HEK293 (cell line): ENCODE measurements at regions not wholly inside any gene's neighbourhood (a gene's known extent, or its start where the extent isn't known, plus 50 kb on each side); places are given as distances from the start of the nearest gene placed in this dataset.

ENCODE experiments used
- HOXA7 ChIP-seq: sonication (generic); formaldehyde crosslinking; IDR thresholded peaks from 2 replicates; pipeline ENCODE4 v1.8.1; 2022; ENCODE audit warnings: missing genetic modification reagents, borderline replicate concordance
- PBX3 ChIP-seq: sonication (generic); formaldehyde crosslinking; IDR thresholded peaks from 2 replicates; pipeline ENCODE4 v1.8.1; 2022; ENCODE audit warnings: mild to moderate bottlenecking, moderate library complexity, missing genetic modification reagents
- PRDM10 ChIP-seq: fragments of 450-650 bp; formaldehyde crosslinking; IDR thresholded peaks from 2 replicates; pipeline ENCODE4 v1.5.1; 2016; ENCODE audit warnings: missing biosample characterization, missing genetic modification characterization
- ZBTB48 ChIP-seq: fragments of 450-650 bp; formaldehyde crosslinking; IDR thresholded peaks from 2 replicates; pipeline ENCODE4 v1.5.1; 2016; ENCODE audit warnings: missing biosample characterization, missing genetic modification characterization
- ZEB2 ChIP-seq: fragments of 450-650 bp; formaldehyde crosslinking; IDR thresholded peaks from 2 replicates; pipeline ENCODE4 v1.5.1; 2016; ENCODE audit warnings: missing biosample characterization, missing genetic modification characterization
- ZFP37 ChIP-seq: fragments of 450-650 bp; formaldehyde crosslinking; IDR thresholded peaks from 2 replicates; pipeline ENCODE4 v1.5.1; 2016; ENCODE audit warnings: missing biosample characterization, missing genetic modification characterization
- ZNF133 ChIP-seq: fragments of 450-650 bp; formaldehyde crosslinking; IDR thresholded peaks from 2 replicates; pipeline ENCODE4 v1.5.1; 2016; ENCODE audit warnings: missing biosample characterization, missing genetic modification characterization
- ZNF354C ChIP-seq: fragments of 450-650 bp; formaldehyde crosslinking; IDR thresholded peaks from 2 replicates; pipeline ENCODE4 v1.5.1; 2016; ENCODE audit warnings: missing biosample characterization, missing genetic modification characterization, low read depth, borderline replicate concordance
- ZNF473 ChIP-seq: fragments of 450-650 bp; formaldehyde crosslinking; IDR thresholded peaks from 2 replicates; pipeline ENCODE4 v1.5.1; 2017; ENCODE audit warnings: missing biosample characterization, missing genetic modification characterization
- ZNF529 ChIP-seq: fragments of 450-650 bp; formaldehyde crosslinking; IDR thresholded peaks from 2 replicates; pipeline ENCODE4 v1.5.1; 2017; ENCODE audit warnings: missing genetic modification characterization, missing biosample characterization; ENCODE audit not compliant: insufficient replicate concordance
- ZNF660 ChIP-seq: fragments of 450-650 bp; IDR thresholded peaks from 2 replicates; pipeline ENCODE4 v1.5.1; 2018; ENCODE audit warnings: missing biosample characterization, mild to moderate bottlenecking, missing genetic modification characterization
- ZNF76 ChIP-seq: fragments of 450-650 bp; formaldehyde crosslinking; IDR thresholded peaks from 2 replicates; pipeline ENCODE4; 2016; ENCODE audit warnings: low read depth, missing biosample characterization, missing genetic modification characterization, borderline replicate concordance
- TF ChIP-seq, protein P1 (sequence below): fragments of 450-650 bp; formaldehyde crosslinking; IDR thresholded peaks from 2 replicates; pipeline ENCODE4 v1.5.1; 2016; ENCODE audit warnings: missing biosample characterization, missing genetic modification characterization
- TF ChIP-seq, protein P2 (sequence below): fragments of 450-650 bp; formaldehyde crosslinking; IDR thresholded peaks from 2 replicates; pipeline ENCODE4 v1.5.1; 2016; ENCODE audit warnings: missing biosample characterization, missing genetic modification characterization

DNA sequence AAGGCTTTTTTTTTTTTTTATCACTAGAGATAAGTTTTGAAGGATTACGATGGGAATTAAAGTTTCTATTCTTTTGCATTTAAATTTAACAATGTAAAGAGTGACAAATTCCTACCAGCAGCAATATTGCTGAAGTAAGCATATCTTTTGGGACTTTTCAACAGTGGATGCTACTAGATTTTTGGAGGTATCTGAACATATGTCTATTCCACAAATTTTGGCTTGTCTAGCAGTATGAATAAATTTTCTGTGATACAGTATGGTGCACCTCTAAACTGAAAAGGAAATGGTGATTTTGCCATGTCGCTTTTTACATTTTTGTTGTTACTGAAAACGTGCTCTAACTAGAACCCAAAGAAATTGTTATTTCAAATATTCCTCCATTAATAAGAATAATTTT, 368.3 kb upstream of the MANEA start:
- no peak for TF ChIP-seq HOXA7 (CRISPR knock-in tag)
- TF ChIP-seq ZNF354C (tag by site-specific recombination): no peak
- no peak for TF ChIP-seq ZNF660
- TF ChIP-seq, protein P1, sequence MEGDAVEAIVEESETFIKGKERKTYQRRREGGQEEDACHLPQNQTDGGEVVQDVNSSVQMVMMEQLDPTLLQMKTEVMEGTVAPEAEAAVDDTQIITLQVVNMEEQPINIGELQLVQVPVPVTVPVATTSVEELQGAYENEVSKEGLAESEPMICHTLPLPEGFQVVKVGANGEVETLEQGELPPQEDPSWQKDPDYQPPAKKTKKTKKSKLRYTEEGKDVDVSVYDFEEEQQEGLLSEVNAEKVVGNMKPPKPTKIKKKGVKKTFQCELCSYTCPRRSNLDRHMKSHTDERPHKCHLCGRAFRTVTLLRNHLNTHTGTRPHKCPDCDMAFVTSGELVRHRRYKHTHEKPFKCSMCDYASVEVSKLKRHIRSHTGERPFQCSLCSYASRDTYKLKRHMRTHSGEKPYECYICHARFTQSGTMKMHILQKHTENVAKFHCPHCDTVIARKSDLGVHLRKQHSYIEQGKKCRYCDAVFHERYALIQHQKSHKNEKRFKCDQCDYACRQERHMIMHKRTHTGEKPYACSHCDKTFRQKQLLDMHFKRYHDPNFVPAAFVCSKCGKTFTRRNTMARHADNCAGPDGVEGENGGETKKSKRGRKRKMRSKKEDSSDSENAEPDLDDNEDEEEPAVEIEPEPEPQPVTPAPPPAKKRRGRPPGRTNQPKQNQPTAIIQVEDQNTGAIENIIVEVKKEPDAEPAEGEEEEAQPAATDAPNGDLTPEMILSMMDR (tag by site-specific recombination): no peak
- no peak for TF ChIP-seq ZFP37 (tag by site-specific recombination)
- TF ChIP-seq ZNF76 (tag by site-specific recombination): no peak
- TF ChIP-seq, protein P2, sequence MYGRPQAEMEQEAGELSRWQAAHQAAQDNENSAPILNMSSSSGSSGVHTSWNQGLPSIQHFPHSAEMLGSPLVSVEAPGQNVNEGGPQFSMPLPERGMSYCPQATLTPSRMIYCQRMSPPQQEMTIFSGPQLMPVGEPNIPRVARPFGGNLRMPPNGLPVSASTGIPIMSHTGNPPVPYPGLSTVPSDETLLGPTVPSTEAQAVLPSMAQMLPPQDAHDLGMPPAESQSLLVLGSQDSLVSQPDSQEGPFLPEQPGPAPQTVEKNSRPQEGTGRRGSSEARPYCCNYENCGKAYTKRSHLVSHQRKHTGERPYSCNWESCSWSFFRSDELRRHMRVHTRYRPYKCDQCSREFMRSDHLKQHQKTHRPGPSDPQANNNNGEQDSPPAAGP (tag by site-specific recombination): no peak
- TF ChIP-seq PBX3 (CRISPR knock-in tag): no peak
- TF ChIP-seq ZNF473 (tag by site-specific recombination): no peak
- no peak for TF ChIP-seq ZNF529
- no peak for TF ChIP-seq ZEB2 (tag by site-specific recombination)
- TF ChIP-seq ZBTB48 (tag by site-specific recombination): no peak
- TF ChIP-seq ZNF133 (tag by site-specific recombination): no peak
- no peak for TF ChIP-seq PRDM10
